Naive thymus-derived CD4-positive, alpha-beta T cell (primary cell): ENCODE measurements at regions not wholly inside any gene's neighbourhood (a gene's known extent, or its start where the extent isn't known, plus 50 kb on each side); places are given as distances from the start of the nearest gene placed in this dataset.

ENCODE experiments used
- ATAC-seq: fragments of 150-1000 bp; cut with Tn5 transposase; 2 replicates; pipeline ENCODE4 v1.10.0; 2021; ENCODE audit warnings: mild to moderate bottlenecking, moderate library complexity
- CTCF ChIA-PET: fragments of 350-600 bp; sonication (Branson Sonifier 250); formaldehyde crosslinking; loops from one replicate; lab custom pipeline; 2021; ENCODE audit warnings: antibody characterized with exemption; lab: Charles Lee
- POLR2A ChIA-PET: fragments of 350-600 bp; sonication (Branson Sonifier 250); formaldehyde crosslinking; loops from one replicate; lab custom pipeline; 2021; ENCODE audit warnings: antibody characterized with exemption, inconsistent platforms; lab: Charles Lee
- DNase-seq, 9 donors: peaks; one replicate each; pipeline versions ENCODE4 v3.0.0 to v3.0.0-alpha.2; 2020 to 2022; ENCODE audit warnings: mixed read lengths in 1 of 9
- H3K27ac ChIP-seq: one replicate; pipeline ENCODE4 v1.7.0; 2013; ENCODE audit warnings: mild to moderate bottlenecking, low read depth, low read length, moderate library complexity
- H3K27me3 ChIP-seq, 2 donors: one replicate each; pipeline ENCODE4 v1.7.0; 2013; ENCODE audit warnings: low read length in 2 of 2, mild to moderate bottlenecking in 2 of 2, moderate library complexity in 2 of 2; ENCODE audit not compliant: control insufficient read depth in 2 of 2, insufficient read depth in 2 of 2
- H3K36me3 ChIP-seq, 3 experiments: 1 replicate in 2 of 3; 2 replicates in 1 of 3; pipeline ENCODE4 v1.7.0; 2013; ENCODE audit warnings: low read length in 3 of 3, mild to moderate bottlenecking in 3 of 3, moderate library complexity in 1 of 3; ENCODE audit not compliant: insufficient read depth in 3 of 3, control insufficient read depth in 2 of 3
- H3K4me1 ChIP-seq, 2 donors: one replicate each; pipeline ENCODE4 v1.7.0; 2013; ENCODE audit warnings: low read length in 2 of 2, mild to moderate bottlenecking in 2 of 2, moderate library complexity in 1 of 2; ENCODE audit not compliant: control insufficient read depth in 2 of 2, insufficient read depth in 2 of 2
- H3K4me3 ChIP-seq: 2 replicates; pipeline ENCODE4 v1.7.0; 2013; ENCODE audit warnings: mild to moderate bottlenecking, low read length
- H3K9me3 ChIP-seq, 3 experiments: 1 replicate in 2 of 3; 2 replicates in 1 of 3; pipeline ENCODE4 v1.7.0; 2013; ENCODE audit warnings: low read length in 3 of 3; ENCODE audit not compliant: control insufficient read depth in 2 of 3
- H3K27ac Mint-ChIP-seq, 9 donors: one replicate each; pipeline ENCODE4 v1.8.0; 2020 to 2022; ENCODE audit warnings: mixed read lengths in 9 of 9, mild to moderate bottlenecking in 8 of 9, moderate library complexity in 5 of 9, inconsistent platforms in 2 of 9
- H3K27me3 Mint-ChIP-seq, 5 donors: one replicate each; pipeline ENCODE4 v1.8.0; 2021 to 2022; ENCODE audit warnings: mixed read lengths in 5 of 5, mild to moderate bottlenecking in 1 of 5
- H3K36me3 Mint-ChIP-seq, 5 donors: one replicate each; pipeline ENCODE4 v1.8.0; 2020 to 2022; ENCODE audit warnings: mixed read lengths in 5 of 5, mild to moderate bottlenecking in 3 of 5, inconsistent platforms in 1 of 5
- H3K4me1 Mint-ChIP-seq, 7 donors: one replicate each; pipeline ENCODE4 v1.8.0; 2020 to 2022; ENCODE audit warnings: mixed read lengths in 7 of 7, mild to moderate bottlenecking in 3 of 7, inconsistent platforms in 1 of 7
- H3K4me3 Mint-ChIP-seq, 10 donors: one replicate each; pipeline ENCODE4 v1.8.0; 2020 to 2022; ENCODE audit warnings: mild to moderate bottlenecking in 10 of 10, mixed read lengths in 10 of 10, moderate library complexity in 6 of 10, inconsistent platforms in 2 of 10
- H3K9me3 Mint-ChIP-seq, 11 donors: one replicate each; pipeline ENCODE4 v1.8.0; 2020 to 2022; ENCODE audit warnings: mixed read lengths in 11 of 11, mild to moderate bottlenecking in 4 of 11, inconsistent platforms in 1 of 11, moderate library complexity in 1 of 11
- intact Hi-C, 2 donors: fragments of 100-400 bp; cut with micrococcal nuclease; formaldehyde crosslinking; loops; one replicate each; pipeline ENCODE4 v1.15.1; 2023

GRCh38 chr7:153400735-153401593, 641.4 kb downstream of the ACTR3B start:
- no peak for ATAC-seq
- Histone ChIP-seq H3K4me1 (no peaks in the 10 kb centered on the region), H3K36me3 (no peaks in the 10 kb centered on the region), H3K27ac (no peak overlapping the region), H3K9me3 (no peaks in the 10 kb centered on the region), H3K4me3 (no peak overlapping the region), H3K27me3 (no peaks in the 10 kb centered on the region)
- intact Hi-C loops: no loop called here
- ChIA-PET POLR2A (no interaction called here), CTCF (no interaction called here)
- peak in 1 of 9 donors; percentile 0 for DNase-seq
- Mint-ChIP-seq H3K4me1 (peaks cover 0 to 2% (median 0%) of the 10 kb centered on the region in 7 donors), H3K27ac (no peak overlapping the region), H3K27me3 (peaks cover 0 to 3% (median 0%) of the 10 kb centered on the region in 5 donors), H3K36me3 (no peaks in the 10 kb centered on the region), H3K9me3 (peaks cover 0 to 13% (median 3%) of the 10 kb centered on the region in 11 donors), H3K4me3 (no peak overlapping the region)

- peaks cover 0 to 3% (median 0%) of the 10 kb centered on the region in 5 donors for H3K27me3 Mint-ChIP-seq
- ChIA-PET POLR2A (no interaction called here), CTCF (no interaction called here)
- H3K9me3 Mint-ChIP-seq: peaks cover 0 to 13% (median 3%) of the 10 kb centered on the region in 11 donors
- ATAC-seq (no peak), DNase-seq (no peak)
- H3K4me1 Mint-ChIP-seq: peaks cover 0 to 2% (median 0%) of the 10 kb centered on the region in 7 donors
- no peak overlapping the region for H3K27ac Mint-ChIP-seq
- Histone ChIP-seq H3K4me3 (no peak overlapping the region), H3K9me3 (no peaks in the 10 kb centered on the region), H3K36me3 (no peaks in the 10 kb centered on the region), H3K27me3 (no peaks in the 10 kb centered on the region), H3K4me1 (no peaks in the 10 kb centered on the region), H3K27ac (no peak overlapping the region)
- no peaks in the 10 kb centered on the region for H3K36me3 Mint-ChIP-seq
- intact Hi-C loops: no loop called here
- no peak overlapping the region for H3K4me3 Mint-ChIP-seq
Measured at GRCh38 chr7:153401795-153402720, 642.5 kb downstream of the ACTR3B start.

GRCh38 chr7:153402721-153403541, 643.4 kb downstream of the ACTR3B start:
- ATAC-seq: no peak
- Histone ChIP-seq H3K4me3 (no peak overlapping the region), H3K36me3 (no peaks in the 10 kb centered on the region), H3K4me1 (no peaks in the 10 kb centered on the region), H3K9me3 (no peaks in the 10 kb centered on the region), H3K27ac (no peak overlapping the region), H3K27me3 (no peaks in the 10 kb centered on the region)
- Mint-ChIP-seq H3K27ac (no peak overlapping the region), H3K36me3 (no peaks in the 10 kb centered on the region), H3K9me3 (peaks cover 0 to 13% (median 3%) of the 10 kb centered on the region in 11 donors), H3K27me3 (peaks cover 0 to 3% (median 0%) of the 10 kb centered on the region in 5 donors), H3K4me1 (peaks cover 0 to 2% (median 0%) of the 10 kb centered on the region in 7 donors), H3K4me3 (no peak overlapping the region)
- POLR2A ChIA-PET: no interaction called here
- CTCF ChIA-PET: no interaction called here
- intact Hi-C loops: no loop called here
- DNase-seq: no peak

GRCh38 chr7:153404124-153404523, 644.6 kb downstream of the ACTR3B start:
- H3K36me3 ChIP-seq: no peaks in the 10 kb centered on the region
- peaks cover 0 to 13% (median 0%) of the 10 kb centered on the region in 11 donors for H3K9me3 Mint-ChIP-seq
- H3K27ac Mint-ChIP-seq: no peak overlapping the region
- no peak for ATAC-seq
- no peak overlapping the region for H3K4me3 ChIP-seq
- H3K36me3 Mint-ChIP-seq: no peaks in the 10 kb centered on the region
- no peak overlapping the region for H3K27ac ChIP-seq
- H3K27me3 ChIP-seq: no peaks in the 10 kb centered on the region
- CTCF ChIA-PET: no interaction called here
- no peak for DNase-seq
- peaks cover 0 to 3% (median 0%) of the 10 kb centered on the region in 5 donors for H3K27me3 Mint-ChIP-seq
- no peak overlapping the region for H3K4me3 Mint-ChIP-seq
- H3K9me3 ChIP-seq: no peaks in the 10 kb centered on the region
- H3K4me1 Mint-ChIP-seq: peaks cover 0 to 2% (median 0%) of the 10 kb centered on the region in 7 donors
- POLR2A ChIA-PET: no interaction called here
- intact Hi-C loops: no loop called here
- no peaks in the 10 kb centered on the region for H3K4me1 ChIP-seq

- intact Hi-C loops: no loop called here
- Mint-ChIP-seq H3K36me3 (no peaks in the 10 kb centered on the region), H3K4me3 (no peak overlapping the region), H3K27me3 (peaks cover 0 to 3% (median 0%) of the 10 kb centered on the region in 5 donors), H3K4me1 (peaks cover 0 to 2% (median 0%) of the 10 kb centered on the region in 7 donors), H3K9me3 (peaks cover 0 to 14% (median 0%) of the 10 kb centered on the region in 11 donors), H3K27ac (no peak overlapping the region)
- Histone ChIP-seq H3K4me3 (no peak overlapping the region), H3K36me3 (no peaks in the 10 kb centered on the region), H3K27me3 (no peaks in the 10 kb centered on the region), H3K9me3 (no peaks in the 10 kb centered on the region), H3K27ac (no peak overlapping the region), H3K4me1 (no peaks in the 10 kb centered on the region)
- ATAC-seq: no peak
- no peak for DNase-seq
- CTCF ChIA-PET: no interaction called here
- POLR2A ChIA-PET: no interaction called here
Measured at GRCh38 chr7:153404781-153405279, 645.3 kb downstream of the ACTR3B start.
